A673 (cell line): ENCODE measurements at regions not wholly inside any gene's neighbourhood (a gene's known extent, or its start where the extent isn't known, plus 50 kb on each side); places are given as distances from the start of the nearest gene placed in this dataset.

Experiments
- EZH2 ChIP-seq: fragments of 200-600 bp; sonication (generic); IDR thresholded peaks from 2 replicates; pipeline ENCODE4 v1.6.1; 2017; ENCODE audit warnings: borderline replicate concordance, low read depth, mild to moderate bottlenecking, mixed read lengths, antibody characterized with exemption, low read length; ENCODE audit not compliant: poor library complexity, severe bottlenecking
- TF ChIP-seq, protein P1 (sequence below): fragments of 300-800, 200-600 bp; sonication (generic); conservative IDR thresholded peaks from 2 replicates; pipeline ENCODE4 v1.5.1; 2017; ENCODE audit warnings: low read depth, mild to moderate bottlenecking, antibody characterized with exemption, low read length, moderate library complexity, mixed read lengths

DNA sequence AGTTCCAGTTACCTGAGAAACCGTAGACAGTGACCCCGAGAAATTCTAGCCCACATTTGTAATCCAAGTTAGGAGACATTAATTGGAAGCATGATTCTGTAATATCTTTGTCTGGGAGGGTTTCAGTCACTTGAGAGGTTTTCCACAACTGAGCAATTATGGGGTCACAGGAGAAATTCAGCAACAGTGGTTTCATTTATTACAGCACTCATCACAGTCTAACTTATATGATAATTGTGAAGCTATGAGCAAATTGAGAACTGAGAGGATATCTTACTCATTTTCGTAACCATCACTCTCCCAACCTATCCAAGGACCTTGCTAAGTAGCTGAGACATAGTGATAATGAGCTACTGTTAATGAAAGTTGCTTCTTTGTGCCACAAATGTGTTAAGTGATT lies 328.5 kb upstream of the PPP2R3A start:
- TF ChIP-seq, protein P1, sequence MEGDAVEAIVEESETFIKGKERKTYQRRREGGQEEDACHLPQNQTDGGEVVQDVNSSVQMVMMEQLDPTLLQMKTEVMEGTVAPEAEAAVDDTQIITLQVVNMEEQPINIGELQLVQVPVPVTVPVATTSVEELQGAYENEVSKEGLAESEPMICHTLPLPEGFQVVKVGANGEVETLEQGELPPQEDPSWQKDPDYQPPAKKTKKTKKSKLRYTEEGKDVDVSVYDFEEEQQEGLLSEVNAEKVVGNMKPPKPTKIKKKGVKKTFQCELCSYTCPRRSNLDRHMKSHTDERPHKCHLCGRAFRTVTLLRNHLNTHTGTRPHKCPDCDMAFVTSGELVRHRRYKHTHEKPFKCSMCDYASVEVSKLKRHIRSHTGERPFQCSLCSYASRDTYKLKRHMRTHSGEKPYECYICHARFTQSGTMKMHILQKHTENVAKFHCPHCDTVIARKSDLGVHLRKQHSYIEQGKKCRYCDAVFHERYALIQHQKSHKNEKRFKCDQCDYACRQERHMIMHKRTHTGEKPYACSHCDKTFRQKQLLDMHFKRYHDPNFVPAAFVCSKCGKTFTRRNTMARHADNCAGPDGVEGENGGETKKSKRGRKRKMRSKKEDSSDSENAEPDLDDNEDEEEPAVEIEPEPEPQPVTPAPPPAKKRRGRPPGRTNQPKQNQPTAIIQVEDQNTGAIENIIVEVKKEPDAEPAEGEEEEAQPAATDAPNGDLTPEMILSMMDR: no peak
- TF ChIP-seq EZH2: no peak
